Suprapubic skin (tissue), 4 donors: ENCODE measurements at regions not wholly inside any gene's neighbourhood (a gene's known extent, or its start where the extent isn't known, plus 50 kb on each side); places are given as distances from the start of the nearest gene placed in this dataset.

ENCODE experiments used
- DNase-seq, 2 donors: peaks; one replicate each; pipeline ENCODE4 v3.0.0-alpha.2; 2019; ENCODE audit warnings: low spot score in 2 of 2
- H3K27ac ChIP-seq: fragments of 200-600 bp; sonication (generic); one replicate; pipeline ENCODE4 v1.5.1; 2019
- H3K27me3 ChIP-seq: fragments of 200-600 bp; sonication (generic); one replicate; pipeline ENCODE4 v1.5.1; 2019
- H3K36me3 ChIP-seq: fragments of 200-600 bp; sonication (generic); one replicate; pipeline ENCODE4 v1.5.1; 2019
- H3K4me1 ChIP-seq: fragments of 200-600 bp; sonication (generic); one replicate; pipeline ENCODE4 v1.5.1; 2019
- H3K4me3 ChIP-seq: fragments of 200-600 bp; sonication (generic); one replicate; pipeline ENCODE4 v1.5.1; 2019; ENCODE audit warnings: mild to moderate bottlenecking
- H3K9me3 ChIP-seq: fragments of 200-600 bp; sonication (generic); one replicate; pipeline ENCODE4 v1.5.1; 2019
- EP300 ChIP-seq: sonication (generic); formaldehyde crosslinking; IDR thresholded peaks from one replicate; pipeline ENCODE4 v1.6.1; 2017; ENCODE audit warnings: antibody characterized with exemption
- POLR2A ChIP-seq, 2 donors: fragments of 450-650 bp; IDR thresholded peaks; one replicate each; pipeline ENCODE4 v1.6.1; 2017; ENCODE audit warnings: antibody characterized with exemption in 2 of 2, mild to moderate bottlenecking in 2 of 2, moderate library complexity in 2 of 2
- POLR2AphosphoS5 ChIP-seq, 3 donors: sonication (generic); formaldehyde crosslinking; IDR thresholded peaks; one replicate each; pipeline ENCODE4 v1.6.1; 2017; ENCODE audit warnings: antibody characterized with exemption in 3 of 3
- WGBS: methylation state at CpG from one replicate; pipeline ENCODE4 v1.1.5; 2018; 5-methylcytosine and 5-hydroxymethylcytosine counted together
- TF ChIP-seq, protein P1 (sequence below), 2 donors: fragments of 200-600 bp in 1 of 2; fragments of 450-650 bp in 1 of 2; sonication (generic) in 1 of 2; IDR thresholded peaks; one replicate each; pipeline ENCODE4 v1.5.1; 2016 to 2019; ENCODE audit warnings: antibody characterized with exemption in 2 of 2, mild to moderate bottlenecking in 1 of 2, moderate library complexity in 1 of 2

DNA sequence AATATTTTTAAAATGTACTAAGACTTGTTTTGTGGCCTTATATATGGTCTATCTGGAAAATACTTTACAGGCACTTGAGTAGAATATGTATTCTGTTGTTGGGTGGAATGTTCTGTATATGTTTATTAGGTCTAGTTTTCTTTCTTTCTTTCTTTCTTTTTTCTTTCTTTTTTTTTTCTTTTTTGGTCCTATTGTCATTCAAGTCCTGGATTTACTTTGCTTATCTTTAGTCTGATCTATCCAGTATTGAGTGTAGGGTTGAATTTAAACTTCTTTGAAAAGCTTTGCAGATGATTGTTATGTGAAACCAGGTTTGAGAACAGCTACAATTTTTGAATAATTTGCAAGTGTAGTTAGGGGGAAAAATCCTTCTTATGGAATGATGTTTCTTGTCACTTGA, 67.1 kb upstream of the GRIK2 start:
- H3K9me3 ChIP-seq: no peaks in the 10 kb centered on the region
- no peaks in the 10 kb centered on the region for H3K36me3 ChIP-seq
- no peak for DNase-seq
- H3K4me3 ChIP-seq: no peak overlapping the region
- H3K4me1 ChIP-seq: no peaks in the 10 kb centered on the region
- TF ChIP-seq POLR2A (IDR thresholded peaks at IDR 0.05): no peak
- no peak for TF ChIP-seq POLR2AphosphoS5 (IDR thresholded peaks at IDR 0.05)
- TF ChIP-seq, protein P1, sequence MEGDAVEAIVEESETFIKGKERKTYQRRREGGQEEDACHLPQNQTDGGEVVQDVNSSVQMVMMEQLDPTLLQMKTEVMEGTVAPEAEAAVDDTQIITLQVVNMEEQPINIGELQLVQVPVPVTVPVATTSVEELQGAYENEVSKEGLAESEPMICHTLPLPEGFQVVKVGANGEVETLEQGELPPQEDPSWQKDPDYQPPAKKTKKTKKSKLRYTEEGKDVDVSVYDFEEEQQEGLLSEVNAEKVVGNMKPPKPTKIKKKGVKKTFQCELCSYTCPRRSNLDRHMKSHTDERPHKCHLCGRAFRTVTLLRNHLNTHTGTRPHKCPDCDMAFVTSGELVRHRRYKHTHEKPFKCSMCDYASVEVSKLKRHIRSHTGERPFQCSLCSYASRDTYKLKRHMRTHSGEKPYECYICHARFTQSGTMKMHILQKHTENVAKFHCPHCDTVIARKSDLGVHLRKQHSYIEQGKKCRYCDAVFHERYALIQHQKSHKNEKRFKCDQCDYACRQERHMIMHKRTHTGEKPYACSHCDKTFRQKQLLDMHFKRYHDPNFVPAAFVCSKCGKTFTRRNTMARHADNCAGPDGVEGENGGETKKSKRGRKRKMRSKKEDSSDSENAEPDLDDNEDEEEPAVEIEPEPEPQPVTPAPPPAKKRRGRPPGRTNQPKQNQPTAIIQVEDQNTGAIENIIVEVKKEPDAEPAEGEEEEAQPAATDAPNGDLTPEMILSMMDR (IDR thresholded peaks at IDR 0.05): no peak
- TF ChIP-seq EP300: no peak
- H3K27me3 ChIP-seq: no peaks in the 10 kb centered on the region
- no peak overlapping the region for H3K27ac ChIP-seq

DNA sequence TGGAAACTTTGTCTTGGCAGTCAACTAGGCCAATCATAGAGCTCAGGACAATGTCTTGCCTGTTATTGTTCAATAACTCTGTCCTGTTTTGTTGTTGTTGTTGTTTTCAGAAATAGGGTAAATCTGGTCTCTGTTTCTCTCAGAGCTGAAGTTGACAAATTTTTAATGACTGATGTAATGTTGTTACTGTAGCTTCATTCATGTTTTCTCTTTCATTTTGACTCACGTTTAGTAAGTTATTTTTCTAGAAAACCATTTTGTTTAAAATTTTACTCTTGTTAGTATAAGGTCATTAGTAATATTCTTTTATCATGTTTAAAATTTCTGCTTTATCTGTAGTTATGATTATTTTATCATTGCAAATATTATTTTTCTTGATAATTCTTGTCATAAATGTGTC, 51.6 kb upstream of the GRIK2 start:
- Histone ChIP-seq H3K4me1 (no peaks in the 10 kb centered on the region), H3K9me3 (no peaks in the 10 kb centered on the region), H3K27me3 (no peaks in the 10 kb centered on the region), H3K36me3 (no peaks in the 10 kb centered on the region), H3K4me3 (no peak overlapping the region), H3K27ac (no peak overlapping the region)
- 66% methylated on average over 1 of the region's 1 CpG for whole genome bisulfite sequencing
- TF ChIP-seq, protein P1 (IDR thresholded peaks at IDR 0.05): no peak
- TF ChIP-seq POLR2AphosphoS5 (IDR thresholded peaks at IDR 0.05): no peak
- no peak for TF ChIP-seq POLR2A (IDR thresholded peaks at IDR 0.05)
- TF ChIP-seq EP300: no peak
- DNase-seq: no peak
